Cardiac muscle cell (in vitro differentiated cells and primary cell): ENCODE measurements at regions not wholly inside any gene's neighbourhood (a gene's known extent, or its start where the extent isn't known, plus 50 kb on each side); places are given as distances from the start of the nearest gene placed in this dataset.
"Not testable (repeated sequence)": the region's sequence is repeated elsewhere in the genome, so short reads cannot be mapped to it uniquely, and the experiment has no call there.

ENCODE experiments used
- DNase-seq, 2 donors: peaks; one replicate each; pipeline versions ENCODE4 v3.0.0 to v3.0.0-alpha.2; 2010 to 2017; ENCODE audit warnings: low read depth in 1 of 2, low spot score in 1 of 2
- H3K27ac ChIP-seq: fragments of 200-600 bp; sonication (generic); 2 replicates; pipeline ENCODE4 v1.5.1; 2016
- H3K27me3 ChIP-seq: fragments of 200-600 bp; sonication (generic); 2 replicates; pipeline ENCODE4 v1.6.0; 2016; ENCODE audit warnings: control low read depth
- H3K36me3 ChIP-seq: fragments of 200-600 bp; sonication (generic); 2 replicates; pipeline ENCODE4 v1.5.1; 2016; ENCODE audit warnings: control low read depth
- H3K4me1 ChIP-seq: fragments of 200-600 bp; sonication (generic); 2 replicates; pipeline ENCODE4 v1.8.1; 2017; ENCODE audit warnings: low read depth, mild to moderate bottlenecking, mixed run types
- H3K4me3 ChIP-seq: fragments of 200-600 bp; sonication (generic); 2 replicates; pipeline ENCODE4 v1.5.1; 2016; ENCODE audit warnings: mild to moderate bottlenecking
- H3K9me3 ChIP-seq: fragments of 200-600 bp; sonication (generic); 2 replicates; pipeline ENCODE4 v1.5.1; 2017; ENCODE audit warnings: low read depth, mild to moderate bottlenecking, control low read depth
- CTCF ChIP-seq: IDR thresholded peaks from 2 replicates; pipeline ENCODE4 v1.5.1; 2012; ENCODE audit warnings: low read depth, mild to moderate bottlenecking, low read length

- DNase-seq, result no peak
- Histone ChIP-seq H3K9me3 (no peaks in the 10 kb centered on the region), H3K27ac (no peak overlapping the region), H3K27me3 (no peaks in the 10 kb centered on the region), H3K4me1 (no peaks in the 10 kb centered on the region), H3K36me3 (no peaks in the 10 kb centered on the region), H3K4me3 (no peak overlapping the region)
- TF ChIP-seq CTCF, result no peak
These were observed 219.8 kb upstream of the SMIM30 start for GRCh38 chr7:113338071-113338696.

GRCh38 chr7:113336838-113337237, 218.5 kb upstream of the SMIM30 start:
- H3K4me1 ChIP-seq, H3K27me3 ChIP-seq, H3K36me3 ChIP-seq, H3K4me3 ChIP-seq, DNase-seq, H3K27ac ChIP-seq, H3K9me3 ChIP-seq: not testable (repeated sequence)

DNA sequence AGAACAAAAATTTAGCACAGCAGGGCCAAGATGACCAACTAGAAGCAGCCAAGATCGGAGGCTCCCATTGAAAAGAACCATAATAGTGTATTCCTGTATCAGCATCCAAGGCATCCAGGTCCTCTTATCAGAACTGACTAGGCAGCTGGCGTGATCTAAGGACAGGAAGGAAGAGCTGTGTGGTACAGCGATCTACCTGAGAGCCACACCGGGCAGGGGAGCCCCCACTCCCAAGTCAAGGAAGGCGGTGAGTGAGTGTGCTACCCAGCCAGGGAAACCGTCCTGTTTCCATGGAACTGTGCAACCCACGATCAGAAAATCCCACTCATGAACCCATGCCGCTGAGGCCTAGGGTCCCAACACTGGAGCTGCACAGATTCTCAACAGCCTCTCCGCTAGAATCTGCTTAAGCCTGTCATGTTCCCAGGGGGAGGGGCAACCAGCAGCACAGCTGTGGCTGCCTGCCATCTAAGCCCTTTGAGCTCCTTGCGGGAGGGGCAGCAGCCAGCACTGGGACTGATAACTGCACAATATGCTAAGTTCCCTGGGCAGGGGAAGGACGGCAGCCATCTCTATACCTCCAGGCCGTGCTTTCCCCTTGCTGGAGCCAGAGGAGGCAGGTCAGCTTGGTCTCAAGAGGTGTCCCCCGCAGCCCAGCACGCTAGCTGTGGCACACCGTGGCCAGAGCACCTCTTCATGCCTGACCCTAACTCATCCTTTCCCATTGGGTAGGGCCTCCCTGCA, 213.0 kb upstream of the SMIM30 start:
- peak; percentile 0 to 2 for DNase-seq
- no peaks in the 10 kb centered on the region for H3K9me3 ChIP-seq
- H3K36me3 ChIP-seq, result no peaks in the 10 kb centered on the region
- no peak for TF ChIP-seq CTCF
- no peak overlapping the region for H3K27ac ChIP-seq
- no peaks in the 10 kb centered on the region for H3K27me3 ChIP-seq
- H3K4me1 ChIP-seq, result no peaks in the 10 kb centered on the region
- H3K4me3 ChIP-seq, result no peak overlapping the region

- TF ChIP-seq CTCF, result no peak
- H3K36me3 ChIP-seq, result no peaks in the 10 kb centered on the region
These were observed 202.8 kb upstream of the SMIM30 start for GRCh38 chr7:113321201-113321600.

GRCh38 chr7:113320419-113320818, 202.1 kb upstream of the SMIM30 start:
- DNase-seq, result no peak

More at GRCh38 chr7:113321201-113321600, 202.8 kb upstream of the SMIM30 start:
- H3K9me3 ChIP-seq, result no peaks in the 10 kb centered on the region
- no peak for DNase-seq
- no peaks in the 10 kb centered on the region for H3K27me3 ChIP-seq
- no peak overlapping the region for H3K4me3 ChIP-seq
- H3K27ac ChIP-seq, result no peak overlapping the region
- no peaks in the 10 kb centered on the region for H3K4me1 ChIP-seq

More at GRCh38 chr7:113320419-113320818, 202.1 kb upstream of the SMIM30 start:
- H3K27ac ChIP-seq, result no peak overlapping the region
- H3K9me3 ChIP-seq, result no peaks in the 10 kb centered on the region
- H3K4me3 ChIP-seq, result no peak overlapping the region
- no peaks in the 10 kb centered on the region for H3K27me3 ChIP-seq
- no peaks in the 10 kb centered on the region for H3K36me3 ChIP-seq
- TF ChIP-seq CTCF, result no peak
- H3K4me1 ChIP-seq, result no peaks in the 10 kb centered on the region
